SK-N-SH (cell line): ENCODE measurements at regions not wholly inside any gene's neighbourhood (a gene's known extent, or its start where the extent isn't known, plus 50 kb on each side); places are given as distances from the start of the nearest gene placed in this dataset.

Source experiments
- EZH2phosphoT487 ChIP-seq: fragments of 200-600 bp; sonication (generic); IDR thresholded peaks from 2 replicates; pipeline ENCODE4 v1.6.1; 2017; ENCODE audit warnings: low read depth, mixed run types, mild to moderate bottlenecking, antibody characterized with exemption, moderate library complexity, borderline replicate concordance
- GABPA ChIP-seq: IDR thresholded peaks from 2 replicates; pipeline ENCODE4 v1.4.0; 2012; ENCODE audit warnings: low read depth, mild to moderate bottlenecking
- RFX5 ChIP-seq: IDR thresholded peaks from 2 replicates; pipeline ENCODE4 v1.6.1; 2012; ENCODE audit warnings: mild to moderate bottlenecking, improper control_type of control experiment, low read length
- YY1 ChIP-seq: IDR thresholded peaks from 2 replicates; pipeline ENCODE4 v1.4.0; 2012; ENCODE audit warnings: low read depth, mild to moderate bottlenecking
- TF ChIP-seq, protein P1 (sequence below): fragments of 200-600 bp; sonication (generic); IDR thresholded peaks from 2 replicates; pipeline ENCODE4 v1.6.1; 2017; ENCODE audit warnings: antibody characterized with exemption, mild to moderate bottlenecking, moderate library complexity
- TF ChIP-seq, protein P2 (sequence below): IDR thresholded peaks from 2 replicates; pipeline ENCODE4 v1.6.1; 2012; ENCODE audit warnings: mild to moderate bottlenecking, low read depth, low read length, moderate library complexity
- TF ChIP-seq, protein P3 (sequence below): fragments of 150-350 bp; IDR thresholded peaks from 2 replicates; pipeline ENCODE4 v1.6.1; 2016; ENCODE audit warnings: mild to moderate bottlenecking, low read depth, low read length

DNA sequence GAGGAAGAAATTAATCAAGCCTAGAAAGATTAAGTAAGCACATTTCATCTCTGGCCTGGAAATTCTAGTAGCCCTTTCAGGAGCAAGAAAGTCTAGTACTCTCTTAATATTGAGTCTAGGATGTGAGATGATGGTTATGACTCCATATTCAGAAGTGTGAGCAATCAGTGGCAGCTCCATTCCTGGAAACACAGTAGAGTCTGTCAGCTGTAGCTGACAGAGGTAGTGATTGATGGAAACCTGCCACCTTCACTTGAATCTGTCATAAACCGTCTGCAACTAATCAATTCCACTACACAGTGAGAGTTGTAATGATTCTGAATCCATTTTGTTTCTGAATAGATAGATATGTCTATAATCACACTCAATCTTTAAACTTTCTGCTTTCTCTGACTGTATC, 635.1 kb downstream of the IRS1 start:
- TF ChIP-seq GABPA (no peak), RFX5 (no peak), EZH2phosphoT487 (no peak), YY1 (no peak)
- TF ChIP-seq, protein P1, sequence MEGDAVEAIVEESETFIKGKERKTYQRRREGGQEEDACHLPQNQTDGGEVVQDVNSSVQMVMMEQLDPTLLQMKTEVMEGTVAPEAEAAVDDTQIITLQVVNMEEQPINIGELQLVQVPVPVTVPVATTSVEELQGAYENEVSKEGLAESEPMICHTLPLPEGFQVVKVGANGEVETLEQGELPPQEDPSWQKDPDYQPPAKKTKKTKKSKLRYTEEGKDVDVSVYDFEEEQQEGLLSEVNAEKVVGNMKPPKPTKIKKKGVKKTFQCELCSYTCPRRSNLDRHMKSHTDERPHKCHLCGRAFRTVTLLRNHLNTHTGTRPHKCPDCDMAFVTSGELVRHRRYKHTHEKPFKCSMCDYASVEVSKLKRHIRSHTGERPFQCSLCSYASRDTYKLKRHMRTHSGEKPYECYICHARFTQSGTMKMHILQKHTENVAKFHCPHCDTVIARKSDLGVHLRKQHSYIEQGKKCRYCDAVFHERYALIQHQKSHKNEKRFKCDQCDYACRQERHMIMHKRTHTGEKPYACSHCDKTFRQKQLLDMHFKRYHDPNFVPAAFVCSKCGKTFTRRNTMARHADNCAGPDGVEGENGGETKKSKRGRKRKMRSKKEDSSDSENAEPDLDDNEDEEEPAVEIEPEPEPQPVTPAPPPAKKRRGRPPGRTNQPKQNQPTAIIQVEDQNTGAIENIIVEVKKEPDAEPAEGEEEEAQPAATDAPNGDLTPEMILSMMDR: no peak
- TF ChIP-seq, protein P2, sequence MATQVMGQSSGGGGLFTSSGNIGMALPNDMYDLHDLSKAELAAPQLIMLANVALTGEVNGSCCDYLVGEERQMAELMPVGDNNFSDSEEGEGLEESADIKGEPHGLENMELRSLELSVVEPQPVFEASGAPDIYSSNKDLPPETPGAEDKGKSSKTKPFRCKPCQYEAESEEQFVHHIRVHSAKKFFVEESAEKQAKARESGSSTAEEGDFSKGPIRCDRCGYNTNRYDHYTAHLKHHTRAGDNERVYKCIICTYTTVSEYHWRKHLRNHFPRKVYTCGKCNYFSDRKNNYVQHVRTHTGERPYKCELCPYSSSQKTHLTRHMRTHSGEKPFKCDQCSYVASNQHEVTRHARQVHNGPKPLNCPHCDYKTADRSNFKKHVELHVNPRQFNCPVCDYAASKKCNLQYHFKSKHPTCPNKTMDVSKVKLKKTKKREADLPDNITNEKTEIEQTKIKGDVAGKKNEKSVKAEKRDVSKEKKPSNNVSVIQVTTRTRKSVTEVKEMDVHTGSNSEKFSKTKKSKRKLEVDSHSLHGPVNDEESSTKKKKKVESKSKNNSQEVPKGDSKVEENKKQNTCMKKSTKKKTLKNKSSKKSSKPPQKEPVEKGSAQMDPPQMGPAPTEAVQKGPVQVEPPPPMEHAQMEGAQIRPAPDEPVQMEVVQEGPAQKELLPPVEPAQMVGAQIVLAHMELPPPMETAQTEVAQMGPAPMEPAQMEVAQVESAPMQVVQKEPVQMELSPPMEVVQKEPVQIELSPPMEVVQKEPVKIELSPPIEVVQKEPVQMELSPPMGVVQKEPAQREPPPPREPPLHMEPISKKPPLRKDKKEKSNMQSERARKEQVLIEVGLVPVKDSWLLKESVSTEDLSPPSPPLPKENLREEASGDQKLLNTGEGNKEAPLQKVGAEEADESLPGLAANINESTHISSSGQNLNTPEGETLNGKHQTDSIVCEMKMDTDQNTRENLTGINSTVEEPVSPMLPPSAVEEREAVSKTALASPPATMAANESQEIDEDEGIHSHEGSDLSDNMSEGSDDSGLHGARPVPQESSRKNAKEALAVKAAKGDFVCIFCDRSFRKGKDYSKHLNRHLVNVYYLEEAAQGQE: no peak
- TF ChIP-seq, protein P3, sequence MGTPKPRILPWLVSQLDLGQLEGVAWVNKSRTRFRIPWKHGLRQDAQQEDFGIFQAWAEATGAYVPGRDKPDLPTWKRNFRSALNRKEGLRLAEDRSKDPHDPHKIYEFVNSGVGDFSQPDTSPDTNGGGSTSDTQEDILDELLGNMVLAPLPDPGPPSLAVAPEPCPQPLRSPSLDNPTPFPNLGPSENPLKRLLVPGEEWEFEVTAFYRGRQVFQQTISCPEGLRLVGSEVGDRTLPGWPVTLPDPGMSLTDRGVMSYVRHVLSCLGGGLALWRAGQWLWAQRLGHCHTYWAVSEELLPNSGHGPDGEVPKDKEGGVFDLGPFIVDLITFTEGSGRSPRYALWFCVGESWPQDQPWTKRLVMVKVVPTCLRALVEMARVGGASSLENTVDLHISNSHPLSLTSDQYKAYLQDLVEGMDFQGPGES: no peak
